OCI-LY7 (cell line): ENCODE measurements at regions not wholly inside any gene's neighbourhood (a gene's known extent, or its start where the extent isn't known, plus 50 kb on each side); places are given as distances from the start of the nearest gene placed in this dataset.

Experiments
- CTCF ChIP-seq: fragments of 200-600 bp; sonication (generic); conservative IDR thresholded peaks from 2 replicates; pipeline ENCODE4 v1.5.1; 2014; ENCODE audit warnings: mild to moderate bottlenecking, antibody characterized with exemption, low read length, moderate library complexity, mixed read lengths
- EZH2phosphoT487 ChIP-seq: fragments of 200-600 bp; sonication (generic); IDR thresholded peaks from 2 replicates; pipeline ENCODE4 v1.6.1; 2018; ENCODE audit warnings: low read depth, borderline replicate concordance, mild to moderate bottlenecking, mixed run types, antibody characterized with exemption, low read length, moderate library complexity, mixed read lengths

GRCh38 chr3:90035643-90036042, 928.2 kb downstream of the EPHA3 start:
- TF ChIP-seq CTCF: no peak
- no peak for TF ChIP-seq EZH2phosphoT487
